Astrocyte of the spinal cord (primary cell): ENCODE measurements at regions not wholly inside any gene's neighbourhood (a gene's known extent, or its start where the extent isn't known, plus 50 kb on each side); places are given as distances from the start of the nearest gene placed in this dataset.

Source experiments
- DNase-seq: peaks from one replicate; pipeline ENCODE4 v3.0.0; 2011; ENCODE audit warnings: low read depth, low spot score
- H3K4me3 ChIP-seq: 2 replicates; pipeline ENCODE4 v1.5.1; 2011; ENCODE audit warnings: low read depth, mild to moderate bottlenecking, low read length, moderate library complexity
- in situ Hi-C: cut with HindIII; loops from 2 replicates; pipeline ENCODE4 v1.10.0; 2017; ENCODE audit warnings: low sequenced_read_pairs
- TF ChIP-seq, protein P1 (sequence below): IDR thresholded peaks from 2 replicates; pipeline ENCODE4 v1.5.1; 2012; ENCODE audit warnings: low read depth, mild to moderate bottlenecking, low read length, inconsistent platforms

DNA sequence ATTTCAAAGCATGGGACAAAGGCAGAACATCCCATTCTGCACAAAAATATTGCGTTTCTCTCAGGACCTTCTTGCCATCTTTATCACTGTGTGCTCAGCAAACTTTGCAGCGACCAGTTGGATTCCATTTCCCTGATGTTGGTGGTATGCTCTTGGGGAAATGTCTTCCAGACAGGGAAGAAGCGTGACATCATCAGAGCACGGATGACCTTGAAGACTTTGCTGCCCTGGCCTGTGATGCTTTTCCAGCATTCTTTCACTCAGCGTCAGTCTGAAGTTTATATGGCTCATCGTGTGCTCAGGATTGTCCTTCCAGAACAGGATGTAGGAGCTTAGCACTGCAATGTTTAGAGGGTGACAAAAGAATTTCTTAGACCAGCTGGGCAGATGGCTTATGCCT lies 131.4 kb upstream of the F3 start:
- TF ChIP-seq, protein P1, sequence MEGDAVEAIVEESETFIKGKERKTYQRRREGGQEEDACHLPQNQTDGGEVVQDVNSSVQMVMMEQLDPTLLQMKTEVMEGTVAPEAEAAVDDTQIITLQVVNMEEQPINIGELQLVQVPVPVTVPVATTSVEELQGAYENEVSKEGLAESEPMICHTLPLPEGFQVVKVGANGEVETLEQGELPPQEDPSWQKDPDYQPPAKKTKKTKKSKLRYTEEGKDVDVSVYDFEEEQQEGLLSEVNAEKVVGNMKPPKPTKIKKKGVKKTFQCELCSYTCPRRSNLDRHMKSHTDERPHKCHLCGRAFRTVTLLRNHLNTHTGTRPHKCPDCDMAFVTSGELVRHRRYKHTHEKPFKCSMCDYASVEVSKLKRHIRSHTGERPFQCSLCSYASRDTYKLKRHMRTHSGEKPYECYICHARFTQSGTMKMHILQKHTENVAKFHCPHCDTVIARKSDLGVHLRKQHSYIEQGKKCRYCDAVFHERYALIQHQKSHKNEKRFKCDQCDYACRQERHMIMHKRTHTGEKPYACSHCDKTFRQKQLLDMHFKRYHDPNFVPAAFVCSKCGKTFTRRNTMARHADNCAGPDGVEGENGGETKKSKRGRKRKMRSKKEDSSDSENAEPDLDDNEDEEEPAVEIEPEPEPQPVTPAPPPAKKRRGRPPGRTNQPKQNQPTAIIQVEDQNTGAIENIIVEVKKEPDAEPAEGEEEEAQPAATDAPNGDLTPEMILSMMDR = no peak
- no peak for DNase-seq

DNA sequence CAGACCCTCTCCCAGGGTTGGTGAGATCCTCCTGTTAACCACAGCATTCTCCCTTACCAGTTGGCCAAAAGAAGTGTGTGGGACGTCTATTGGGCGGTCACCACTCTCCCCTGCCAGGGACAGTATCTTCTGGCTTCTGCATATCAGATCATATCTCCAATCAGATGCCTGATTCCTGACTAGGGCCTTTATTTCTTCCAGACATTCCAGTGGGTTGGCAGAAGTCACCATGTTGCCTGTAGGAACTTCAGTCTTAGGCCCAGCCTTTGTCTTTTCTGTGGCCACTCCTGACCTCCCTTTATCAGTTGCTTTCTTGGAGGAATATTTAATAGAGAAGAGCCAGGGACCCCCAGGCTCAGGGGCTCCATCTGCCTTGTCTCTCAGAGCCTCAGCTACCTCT lies 130.4 kb upstream of the F3 start:
- TF ChIP-seq, protein P1 = no peak
- in situ Hi-C loops = no loop called here
- DNase-seq = no peak
- H3K4me3 ChIP-seq = no peak overlapping the region

More for the DNA sequence above, 131.4 kb upstream of the F3 start:
- in situ Hi-C loops = no loop called here
- H3K4me3 ChIP-seq = no peak overlapping the region

DNA sequence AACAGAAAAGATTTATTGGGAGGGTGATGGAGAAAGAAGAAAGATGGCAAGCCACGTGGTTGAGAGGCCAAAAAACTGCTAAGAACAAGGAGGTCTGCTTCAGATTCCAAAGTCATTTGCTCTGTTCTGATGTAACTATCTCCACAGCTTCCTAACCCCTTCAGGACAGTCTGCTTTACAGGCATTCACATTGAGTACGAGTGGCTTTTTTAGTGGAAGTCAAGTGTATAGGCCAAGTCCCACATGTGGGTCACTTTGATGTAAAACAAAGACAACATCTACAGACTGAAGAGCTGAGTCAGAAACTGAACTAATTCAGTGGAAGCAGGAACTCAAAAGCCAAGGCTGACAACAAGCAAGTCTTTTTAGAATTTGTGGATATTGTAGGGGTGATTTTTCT lies 128.7 kb upstream of the F3 start:
- no peak overlapping the region for H3K4me3 ChIP-seq
- in situ Hi-C loops = no loop called here
- TF ChIP-seq, protein P1 = no peak
- no peak for DNase-seq

DNA sequence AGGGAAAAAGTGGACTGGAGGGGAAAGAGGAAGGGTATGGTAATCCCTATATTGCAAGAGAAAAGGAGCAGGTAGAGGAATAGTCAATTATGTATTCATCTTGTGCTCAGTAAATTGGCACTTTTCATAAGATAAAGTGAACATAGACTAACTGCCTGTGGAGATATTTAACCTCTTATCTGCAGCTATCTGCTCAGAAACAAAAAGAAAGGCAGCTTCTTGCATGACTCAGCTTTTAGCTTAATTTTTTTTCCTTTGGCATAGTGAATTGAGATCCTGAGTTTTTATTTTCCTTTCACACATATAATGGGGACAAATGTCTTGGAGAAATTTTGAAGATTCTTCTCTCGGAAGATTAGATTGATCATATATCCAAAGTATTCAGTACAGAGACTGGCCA lies 127.6 kb upstream of the F3 start:
- TF ChIP-seq, protein P1 = no peak

DNA sequence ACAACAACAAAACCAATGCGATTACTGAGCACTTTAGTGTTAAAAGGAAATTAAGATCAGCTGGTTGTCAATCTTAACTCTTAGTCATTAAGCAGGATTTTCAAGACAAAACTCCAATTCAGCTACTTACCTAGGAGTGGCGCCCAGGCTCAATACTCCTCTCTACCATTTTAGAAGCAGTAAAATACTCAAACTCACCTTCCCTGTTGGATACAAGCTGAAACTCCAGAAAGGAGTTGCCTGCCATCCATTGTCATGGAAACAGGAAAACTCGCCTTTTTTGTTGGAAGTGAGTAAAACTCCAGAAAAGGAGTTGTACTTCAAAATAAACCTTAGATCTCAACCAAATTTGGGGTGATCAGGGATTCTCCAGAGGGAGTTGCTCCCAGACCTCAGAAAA lies 127.0 kb upstream of the F3 start:
- TF ChIP-seq, protein P1 = no peak
- DNase-seq = no peak
- in situ Hi-C loops = no loop called here
- no peak overlapping the region for H3K4me3 ChIP-seq

More for the DNA sequence above, 127.6 kb upstream of the F3 start:
- H3K4me3 ChIP-seq = no peak overlapping the region
- in situ Hi-C loops = no loop called here
- DNase-seq = no peak

DNA sequence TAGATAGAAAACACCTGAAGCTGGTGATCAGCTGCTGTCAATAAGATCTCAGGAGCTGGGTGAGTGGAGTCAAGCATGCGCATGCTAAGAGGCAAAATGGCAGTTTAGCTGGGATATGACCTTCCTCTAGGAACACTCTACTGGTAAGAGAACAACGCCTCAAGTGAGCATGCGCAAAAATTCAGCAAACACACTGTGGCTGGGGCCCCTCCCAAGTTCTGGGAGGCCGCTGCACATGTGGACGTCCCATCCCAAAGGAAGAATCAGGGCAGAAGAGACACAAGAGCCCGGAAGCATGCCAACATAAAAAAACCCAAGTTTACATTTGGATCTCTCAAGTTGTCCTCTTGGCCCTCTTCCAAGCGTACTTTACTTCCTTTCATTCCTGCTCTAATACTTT lies 126.3 kb upstream of the F3 start:
- DNase-seq = no peak
- TF ChIP-seq, protein P1 = no peak
- H3K4me3 ChIP-seq = no peak overlapping the region
- in situ Hi-C loops = no loop called here

DNA sequence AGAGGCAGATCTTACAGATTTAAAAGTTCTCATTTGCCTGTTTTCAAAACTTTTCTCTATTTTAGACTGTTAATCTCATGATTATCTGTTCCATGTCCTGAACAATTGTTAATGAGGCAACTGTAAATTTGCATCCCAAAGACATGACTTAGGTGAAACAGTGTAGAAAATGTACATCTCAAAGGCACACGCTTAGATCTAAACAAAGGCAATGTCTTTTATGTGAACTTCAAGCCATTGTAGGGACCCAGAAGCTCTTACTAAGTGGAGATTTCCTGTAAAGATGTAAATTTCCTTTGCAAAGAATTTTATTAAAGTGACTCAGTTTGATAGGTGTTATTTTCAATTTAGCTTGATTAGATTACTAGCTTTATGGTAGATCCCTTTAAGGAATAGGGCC lies 125.2 kb upstream of the F3 start:
- DNase-seq = no peak

More for the DNA sequence above, 125.2 kb upstream of the F3 start:
- no peak overlapping the region for H3K4me3 ChIP-seq
- in situ Hi-C loops = no loop called here
- TF ChIP-seq, protein P1 = no peak
